Tibial nerve (tissue), 3 donors: ENCODE measurements at regions not wholly inside any gene's neighbourhood (a gene's known extent, or its start where the extent isn't known, plus 50 kb on each side); places are given as distances from the start of the nearest gene placed in this dataset.

Experiments
- CTCF ChIP-seq, 5 experiments: fragments of 200-600 bp in 3 of 5; fragments of 450-650 bp in 2 of 5; sonication (generic) in 3 of 5; IDR thresholded peaks; one replicate each; pipeline ENCODE4 v1.5.1; 2016 to 2019; ENCODE audit warnings: antibody characterized with exemption in 5 of 5, mild to moderate bottlenecking in 3 of 5, moderate library complexity in 2 of 5
- POLR2A ChIP-seq, 2 donors: fragments of 450-650 bp; IDR thresholded peaks; one replicate each; pipeline ENCODE4 v1.6.1; 2017; ENCODE audit warnings: antibody characterized with exemption in 2 of 2, mild to moderate bottlenecking in 2 of 2, moderate library complexity in 2 of 2

- TF ChIP-seq CTCF (IDR thresholded peaks at IDR 0.05) = no peak
- no peak for TF ChIP-seq POLR2A (IDR thresholded peaks at IDR 0.05)
These were observed 625.6 kb downstream of the SI start for GRCh38 chr3:164452707-164453106.
